Thyroid gland (tissue), 4 donors: ENCODE measurements at regions not wholly inside any gene's neighbourhood (a gene's known extent, or its start where the extent isn't known, plus 50 kb on each side); places are given as distances from the start of the nearest gene placed in this dataset.

Experiments used
- DNase-seq, 2 donors: peaks; one replicate each; pipeline ENCODE4 v3.0.0-alpha.2; 2019
- H3K27ac ChIP-seq, 3 donors: fragments of 200-600 bp; sonication (generic); 1 replicate in 2 of 3; 2 replicates in 1 of 3; pipeline ENCODE4 v1.5.1; 2016 to 2019; ENCODE audit warnings: mild to moderate bottlenecking in 1 of 3, moderate library complexity in 1 of 3
- H3K27me3 ChIP-seq: fragments of 200-600 bp; sonication (generic); one replicate; pipeline ENCODE4 v1.5.1; 2019
- H3K36me3 ChIP-seq, 2 donors: fragments of 200-600 bp; sonication (generic); one replicate each; pipeline ENCODE4 v1.5.1; 2016 to 2019
- H3K4me1 ChIP-seq, 2 donors: fragments of 200-600 bp; sonication (generic); one replicate each; pipeline ENCODE4 v1.5.1; 2017 to 2019
- H3K4me3 ChIP-seq, 3 donors: fragments of 200-600 bp; sonication (generic); replicated peaks in 1 of 3; 1 replicate in 2 of 3; 2 replicates in 1 of 3; pipeline ENCODE4 v1.5.1; 2016; ENCODE audit warnings: mild to moderate bottlenecking in 1 of 3
- H3K9me3 ChIP-seq: fragments of 200-600 bp; sonication (generic); one replicate; pipeline ENCODE4 v1.5.1; 2017
- POLR2A ChIP-seq, 2 donors: fragments of 450-650 bp; IDR thresholded peaks; one replicate each; pipeline ENCODE4 v1.6.1; 2017; ENCODE audit warnings: antibody characterized with exemption in 2 of 2, mild to moderate bottlenecking in 2 of 2, moderate library complexity in 1 of 2
- WGBS, 2 donors: methylation state at CpG; one replicate each; pipeline ENCODE4 v1.1.5; 2017; 5-methylcytosine and 5-hydroxymethylcytosine counted together
- intact Hi-C: fragments of 100-400 bp; cut with DNase I; formaldehyde crosslinking; loops from one replicate; pipeline ENCODE4 v1.15.1; 2023
- TF ChIP-seq, protein P1 (sequence below), 6 experiments: fragments of 200-600 bp in 3 of 6; fragments of 450-650 bp in 3 of 6; sonication (generic) in 3 of 6; IDR thresholded peaks; one replicate each; pipeline ENCODE4 v1.5.1; 2016 to 2019; ENCODE audit warnings: antibody characterized with exemption in 6 of 6, mild to moderate bottlenecking in 2 of 6, inconsistent platforms in 1 of 6, moderate library complexity in 1 of 6

DNA sequence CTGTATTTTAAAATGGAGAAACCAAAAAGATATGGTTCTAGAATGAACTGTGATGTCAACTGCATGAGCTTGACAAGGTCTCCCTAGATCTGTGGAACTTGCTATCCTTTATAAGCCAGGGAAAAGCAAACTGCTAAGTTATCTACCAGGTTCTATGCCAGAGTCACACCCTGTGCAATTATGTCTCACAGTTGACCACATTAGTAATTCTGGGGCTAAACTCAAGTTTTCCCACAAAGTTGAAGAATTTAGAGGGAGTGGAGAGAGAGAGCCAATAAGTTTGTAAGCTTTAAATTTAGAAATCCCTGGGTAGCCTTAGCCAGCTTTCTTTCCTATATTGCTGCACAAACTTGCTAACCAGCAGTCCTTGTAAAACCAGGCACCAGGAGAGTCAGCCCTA lies 407.0 kb upstream of the SASH1 start:
- H3K9me3 ChIP-seq, result no peaks in the 10 kb centered on the region
- no peaks in the 10 kb centered on the region for H3K27me3 ChIP-seq
- no peak for TF ChIP-seq POLR2A (IDR thresholded peaks at IDR 0.05)
- TF ChIP-seq, protein P1, sequence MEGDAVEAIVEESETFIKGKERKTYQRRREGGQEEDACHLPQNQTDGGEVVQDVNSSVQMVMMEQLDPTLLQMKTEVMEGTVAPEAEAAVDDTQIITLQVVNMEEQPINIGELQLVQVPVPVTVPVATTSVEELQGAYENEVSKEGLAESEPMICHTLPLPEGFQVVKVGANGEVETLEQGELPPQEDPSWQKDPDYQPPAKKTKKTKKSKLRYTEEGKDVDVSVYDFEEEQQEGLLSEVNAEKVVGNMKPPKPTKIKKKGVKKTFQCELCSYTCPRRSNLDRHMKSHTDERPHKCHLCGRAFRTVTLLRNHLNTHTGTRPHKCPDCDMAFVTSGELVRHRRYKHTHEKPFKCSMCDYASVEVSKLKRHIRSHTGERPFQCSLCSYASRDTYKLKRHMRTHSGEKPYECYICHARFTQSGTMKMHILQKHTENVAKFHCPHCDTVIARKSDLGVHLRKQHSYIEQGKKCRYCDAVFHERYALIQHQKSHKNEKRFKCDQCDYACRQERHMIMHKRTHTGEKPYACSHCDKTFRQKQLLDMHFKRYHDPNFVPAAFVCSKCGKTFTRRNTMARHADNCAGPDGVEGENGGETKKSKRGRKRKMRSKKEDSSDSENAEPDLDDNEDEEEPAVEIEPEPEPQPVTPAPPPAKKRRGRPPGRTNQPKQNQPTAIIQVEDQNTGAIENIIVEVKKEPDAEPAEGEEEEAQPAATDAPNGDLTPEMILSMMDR (IDR thresholded peaks at IDR 0.05), result no peak
- intact Hi-C loops, result no loop called here
- H3K36me3 ChIP-seq, result no peaks in the 10 kb centered on the region
- no peak overlapping the region for H3K27ac ChIP-seq
- H3K4me3 ChIP-seq, result no peak overlapping the region
- no peak for DNase-seq
- no peaks in the 10 kb centered on the region for H3K4me1 ChIP-seq

DNA sequence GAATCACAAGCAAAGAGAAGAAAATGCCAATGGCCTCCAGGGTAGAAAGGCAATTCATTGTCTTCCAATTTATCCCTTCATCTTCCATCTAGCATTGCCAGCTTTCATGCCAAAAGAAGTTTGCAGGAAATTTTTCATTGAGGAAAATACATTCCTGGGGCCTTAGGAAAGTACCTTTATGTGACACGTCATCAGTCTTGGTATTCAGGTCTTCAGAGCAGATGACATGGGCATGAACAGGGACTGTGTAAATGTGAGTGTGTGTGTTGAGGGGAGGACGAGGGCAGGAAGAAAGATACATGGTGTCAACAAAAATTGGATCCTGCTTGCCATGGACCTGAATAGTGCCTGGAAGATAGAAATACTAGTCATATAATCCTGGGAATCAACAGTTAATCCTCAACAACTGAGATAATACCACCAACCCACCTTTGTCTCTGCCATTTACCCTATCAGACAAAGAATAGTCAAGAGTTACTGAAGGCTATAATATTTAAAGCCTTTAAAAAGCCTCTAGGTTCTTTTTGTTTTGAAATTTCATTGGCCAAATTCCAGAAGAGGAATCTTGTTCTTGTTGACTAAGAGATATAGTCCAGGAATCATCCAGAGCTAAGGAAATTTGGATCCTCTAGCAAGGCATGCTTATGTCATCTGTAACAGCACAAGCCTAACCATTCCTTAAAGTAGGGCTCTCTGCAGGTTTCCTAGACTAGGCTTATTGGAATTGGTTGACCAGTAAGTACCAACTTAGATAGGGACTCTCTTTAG lies 405.8 kb upstream of the SASH1 start:
- H3K9me3 ChIP-seq, result no peaks in the 10 kb centered on the region
- no peak overlapping the region for H3K4me3 ChIP-seq
- intact Hi-C loops, result no loop called here
- H3K27ac ChIP-seq, result no peak overlapping the region
- no peaks in the 10 kb centered on the region for H3K27me3 ChIP-seq
- no peaks in the 10 kb centered on the region for H3K4me1 ChIP-seq
- DNase-seq, result no peak
- no peak for TF ChIP-seq POLR2A (IDR thresholded peaks at IDR 0.05)
- TF ChIP-seq, protein P1 (IDR thresholded peaks at IDR 0.05), result no peak
- H3K36me3 ChIP-seq, result no peaks in the 10 kb centered on the region
- WGBS, 2 donors, result 92 to 95% methylated on average over 2 of the region's 2 CpGs

DNA sequence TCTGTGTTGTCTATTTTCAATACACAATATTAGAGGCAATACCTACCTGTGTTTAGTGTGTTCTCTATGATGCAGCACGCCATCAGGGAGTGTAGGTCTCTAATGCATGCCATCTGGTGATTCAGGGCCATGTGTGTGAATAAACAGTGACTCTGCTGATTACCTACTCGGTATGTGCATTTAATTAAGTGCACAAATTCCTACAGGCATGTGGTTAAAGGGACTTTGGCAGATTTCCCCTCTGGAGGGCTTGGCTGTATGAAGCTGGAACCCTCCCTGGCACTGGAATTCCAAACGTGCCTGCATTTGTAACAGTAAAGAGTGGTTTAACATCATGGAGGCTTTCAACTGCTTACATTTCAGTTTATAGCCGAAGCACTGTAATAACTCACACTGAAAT lies 401.5 kb upstream of the SASH1 start:
- DNase-seq, result no peak
- no peak overlapping the region for H3K27ac ChIP-seq
- H3K4me3 ChIP-seq, result no peak overlapping the region
- no peaks in the 10 kb centered on the region for H3K9me3 ChIP-seq
- TF ChIP-seq, protein P1 (IDR thresholded peaks at IDR 0.05), result no peak
- no peak for TF ChIP-seq POLR2A (IDR thresholded peaks at IDR 0.05)
- no peaks in the 10 kb centered on the region for H3K36me3 ChIP-seq
- H3K27me3 ChIP-seq, result no peaks in the 10 kb centered on the region
- intact Hi-C loops, result no loop called here
- WGBS, 2 donors, result 45 to 50% methylated on average over 4 of the region's 4 CpGs
- H3K4me1 ChIP-seq, result no peaks in the 10 kb centered on the region

DNA sequence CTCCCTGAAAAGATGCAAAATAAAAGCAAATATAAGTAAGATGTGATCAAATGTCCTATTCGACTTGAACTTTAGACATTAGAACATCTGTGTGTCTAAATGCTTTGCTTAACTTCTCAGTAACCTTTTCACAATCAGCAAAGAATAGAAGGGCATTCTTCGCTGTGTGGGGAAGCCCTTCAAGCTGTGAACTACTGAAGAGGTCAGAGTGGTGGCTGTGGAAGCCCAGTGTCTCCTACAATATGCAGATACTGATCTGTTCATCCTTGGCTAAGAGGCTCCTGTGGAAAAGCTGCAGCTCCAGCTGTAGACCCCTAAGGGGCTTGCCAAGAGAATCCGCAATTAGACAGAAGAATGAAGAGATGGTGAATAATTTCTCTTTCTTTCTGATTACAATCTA lies 400.3 kb upstream of the SASH1 start:
- Histone ChIP-seq H3K36me3 (no peaks in the 10 kb centered on the region), H3K4me3 (no peak overlapping the region), H3K9me3 (no peaks in the 10 kb centered on the region), H3K4me1 (no peaks in the 10 kb centered on the region), H3K27ac (no peak overlapping the region), H3K27me3 (no peaks in the 10 kb centered on the region)
- no peak for DNase-seq
- intact Hi-C loops, result no loop called here
- TF ChIP-seq POLR2A (IDR thresholded peaks at IDR 0.05), result no peak
- TF ChIP-seq, protein P1 (IDR thresholded peaks at IDR 0.05), result no peak
- 52 to 70% methylated on average over 3 of the region's 3 CpGs for WGBS, 2 donors

DNA sequence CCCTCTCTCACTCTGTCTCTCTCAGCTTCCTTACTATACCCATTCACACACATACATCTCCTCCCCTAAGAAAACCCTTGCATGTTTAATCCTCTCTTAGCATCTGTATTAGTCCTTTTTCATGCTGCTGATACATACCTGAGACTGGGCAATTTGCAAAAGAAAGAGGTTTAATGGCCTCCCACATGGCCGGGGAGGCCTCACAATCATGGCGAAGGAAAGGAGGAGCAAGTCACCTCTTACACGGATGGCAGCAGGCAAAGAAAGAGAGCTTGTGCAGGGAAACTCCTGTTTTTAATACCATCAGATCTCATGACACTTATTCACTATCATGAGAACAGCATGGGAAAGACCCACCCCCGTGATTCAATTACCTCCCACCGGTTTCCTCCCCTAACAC lies 398.5 kb upstream of the SASH1 start:
- TF ChIP-seq, protein P1 (IDR thresholded peaks at IDR 0.05), result no peak
- no peak for TF ChIP-seq POLR2A (IDR thresholded peaks at IDR 0.05)
- no peak overlapping the region for H3K4me3 ChIP-seq
- H3K9me3 ChIP-seq, result no peaks in the 10 kb centered on the region
- DNase-seq, result no peak
- intact Hi-C loops, result no loop called here
- H3K27me3 ChIP-seq, result no peaks in the 10 kb centered on the region
- H3K27ac ChIP-seq, result no peak overlapping the region
- no peaks in the 10 kb centered on the region for H3K36me3 ChIP-seq
- 91% methylated on average over 5 of the region's 5 CpGs for WGBS, 2 donors
- no peaks in the 10 kb centered on the region for H3K4me1 ChIP-seq
